Thyroid gland (tissue), 4 donors: ENCODE measurements at regions not wholly inside any gene's neighbourhood (a gene's known extent, or its start where the extent isn't known, plus 50 kb on each side); places are given as distances from the start of the nearest gene placed in this dataset.

Experiments used
- POLR2A ChIP-seq, 2 donors: fragments of 450-650 bp; IDR thresholded peaks; one replicate each; pipeline ENCODE4 v1.6.1; 2017; ENCODE audit warnings: antibody characterized with exemption in 2 of 2, mild to moderate bottlenecking in 2 of 2, moderate library complexity in 1 of 2
- TF ChIP-seq, protein P1 (sequence below), 6 experiments: fragments of 200-600 bp in 3 of 6; fragments of 450-650 bp in 3 of 6; sonication (generic) in 3 of 6; IDR thresholded peaks; one replicate each; pipeline ENCODE4 v1.5.1; 2016 to 2019; ENCODE audit warnings: antibody characterized with exemption in 6 of 6, mild to moderate bottlenecking in 2 of 6, inconsistent platforms in 1 of 6, moderate library complexity in 1 of 6

DNA sequence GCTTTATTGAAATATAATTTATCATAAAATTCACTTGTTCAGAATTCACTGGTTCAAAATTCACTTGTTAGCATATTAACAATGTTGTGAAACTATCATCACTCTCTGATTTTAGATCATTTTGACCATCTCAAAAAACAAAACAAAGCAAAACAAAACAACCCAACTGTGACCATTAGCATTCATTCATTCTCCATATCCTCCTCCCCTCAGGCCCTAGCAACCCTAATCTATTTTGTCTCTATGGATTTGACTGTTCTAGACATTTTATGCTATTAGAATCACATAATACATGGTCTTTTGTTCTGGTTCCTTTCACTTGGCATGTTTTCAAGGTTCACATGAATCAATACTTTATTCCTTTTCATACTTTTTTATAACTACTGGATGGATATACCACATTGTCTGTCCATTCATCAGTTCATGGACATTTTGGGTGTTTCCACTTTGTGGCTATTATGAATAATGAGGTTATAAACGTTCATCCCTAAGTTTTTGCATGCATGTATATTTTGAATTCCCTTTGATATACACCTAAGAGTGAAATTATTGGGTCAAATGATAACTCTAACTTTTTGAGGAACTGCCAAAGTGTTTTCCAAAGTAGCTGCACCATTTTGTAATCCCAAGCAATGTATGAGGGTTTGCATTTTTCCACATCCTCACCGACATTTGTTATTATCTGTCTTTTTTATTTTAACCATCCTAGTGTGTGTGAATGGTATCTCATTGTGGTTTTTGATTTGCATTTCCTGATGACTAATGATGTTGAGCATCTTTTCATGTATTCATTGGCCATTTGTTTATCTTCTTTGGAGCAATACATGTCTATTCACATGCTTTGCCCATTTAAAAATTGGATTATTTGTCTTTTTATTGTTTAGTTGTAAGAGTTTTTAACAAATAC lies 304.1 kb downstream of the SH3GL2 start:
- TF ChIP-seq, protein P1, sequence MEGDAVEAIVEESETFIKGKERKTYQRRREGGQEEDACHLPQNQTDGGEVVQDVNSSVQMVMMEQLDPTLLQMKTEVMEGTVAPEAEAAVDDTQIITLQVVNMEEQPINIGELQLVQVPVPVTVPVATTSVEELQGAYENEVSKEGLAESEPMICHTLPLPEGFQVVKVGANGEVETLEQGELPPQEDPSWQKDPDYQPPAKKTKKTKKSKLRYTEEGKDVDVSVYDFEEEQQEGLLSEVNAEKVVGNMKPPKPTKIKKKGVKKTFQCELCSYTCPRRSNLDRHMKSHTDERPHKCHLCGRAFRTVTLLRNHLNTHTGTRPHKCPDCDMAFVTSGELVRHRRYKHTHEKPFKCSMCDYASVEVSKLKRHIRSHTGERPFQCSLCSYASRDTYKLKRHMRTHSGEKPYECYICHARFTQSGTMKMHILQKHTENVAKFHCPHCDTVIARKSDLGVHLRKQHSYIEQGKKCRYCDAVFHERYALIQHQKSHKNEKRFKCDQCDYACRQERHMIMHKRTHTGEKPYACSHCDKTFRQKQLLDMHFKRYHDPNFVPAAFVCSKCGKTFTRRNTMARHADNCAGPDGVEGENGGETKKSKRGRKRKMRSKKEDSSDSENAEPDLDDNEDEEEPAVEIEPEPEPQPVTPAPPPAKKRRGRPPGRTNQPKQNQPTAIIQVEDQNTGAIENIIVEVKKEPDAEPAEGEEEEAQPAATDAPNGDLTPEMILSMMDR (IDR thresholded peaks at IDR 0.05): no peak
- no peak for TF ChIP-seq POLR2A (IDR thresholded peaks at IDR 0.05)
